Hematopoietic multipotent progenitor cell (in vitro differentiated cells): ENCODE measurements at regions not wholly inside any gene's neighbourhood (a gene's known extent, or its start where the extent isn't known, plus 50 kb on each side); places are given as distances from the start of the nearest gene placed in this dataset.

Experiments
- DNase-seq, 3 donors: peaks; one replicate each; pipeline ENCODE4 v3.0.0-alpha.2; 2011 to 2015; ENCODE audit warnings: low read depth in 2 of 3, low spot score in 2 of 3

DNA sequence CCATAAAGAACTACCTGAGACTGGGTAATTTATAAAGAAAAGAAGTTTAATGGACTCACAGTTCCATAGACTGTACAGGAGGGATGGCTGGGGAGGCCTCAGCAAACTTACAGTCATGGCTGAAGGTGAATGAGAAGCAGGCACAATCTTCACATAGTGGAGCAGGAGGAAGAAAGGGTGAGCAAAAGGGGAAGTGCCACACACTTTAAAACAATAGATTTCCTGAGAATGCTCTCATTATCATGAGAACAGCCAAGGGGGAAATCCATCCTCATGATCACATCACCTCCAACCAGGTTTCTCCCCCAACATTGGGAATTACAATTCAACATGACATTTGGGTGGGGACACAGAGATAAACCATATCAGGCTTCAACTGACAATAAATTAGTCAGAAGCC lies 664.9 kb downstream of the TAF11L14 start:
- DNase-seq: peak in 1 of 3 donors; percentile 31

DNA sequence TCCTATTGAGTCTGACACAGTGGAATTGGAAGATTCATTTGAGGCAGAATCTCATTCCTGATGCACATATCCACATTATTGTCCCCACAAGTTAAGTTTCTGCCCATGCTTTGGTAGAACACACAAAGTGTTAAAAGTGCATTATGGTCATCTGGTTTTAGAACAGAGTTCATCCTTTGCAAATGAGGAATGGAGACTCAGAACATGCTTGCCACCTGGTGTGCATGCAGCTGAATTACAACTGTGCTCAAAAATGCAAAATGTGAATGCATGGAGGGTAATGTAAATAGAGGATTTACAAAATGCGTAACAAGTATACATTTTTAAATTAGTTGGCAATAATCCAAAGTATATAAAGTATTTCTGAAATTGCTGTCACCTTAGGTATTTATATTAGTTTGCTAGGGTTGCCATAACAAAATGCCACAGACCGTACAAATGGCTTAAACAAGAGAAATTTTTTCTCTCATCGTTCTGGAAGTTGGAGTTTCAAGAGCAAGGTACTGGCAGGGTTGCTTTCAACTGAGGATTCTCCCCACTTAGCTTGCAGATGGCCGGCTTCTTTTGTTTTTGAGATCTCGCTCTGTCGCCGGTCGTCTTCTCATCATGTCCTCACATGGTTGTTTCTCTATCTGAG lies 671.1 kb downstream of the TAF11L14 start:
- peak in 1 of 3 donors; percentile 45 for DNase-seq

DNA sequence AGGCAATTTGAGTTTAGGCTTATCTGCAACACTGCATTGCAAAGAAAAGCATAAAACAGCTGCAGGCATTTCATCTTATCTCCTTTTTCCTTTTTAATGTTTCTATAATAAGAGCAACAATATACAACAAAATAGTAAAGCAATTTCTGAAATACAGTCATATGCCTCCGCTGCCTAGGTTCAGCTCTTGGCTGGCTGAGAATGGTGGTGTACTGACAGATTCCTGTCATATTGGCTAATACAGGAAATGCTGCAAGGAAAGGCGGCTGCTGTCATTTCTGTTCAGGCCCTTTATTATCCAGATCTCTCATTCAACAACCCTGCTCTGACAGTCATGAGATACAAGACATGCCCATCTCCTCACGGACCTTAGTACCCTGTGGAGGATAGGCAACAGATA lies 677.0 kb downstream of the TAF11L14 start:
- DNase-seq: no peak

DNA sequence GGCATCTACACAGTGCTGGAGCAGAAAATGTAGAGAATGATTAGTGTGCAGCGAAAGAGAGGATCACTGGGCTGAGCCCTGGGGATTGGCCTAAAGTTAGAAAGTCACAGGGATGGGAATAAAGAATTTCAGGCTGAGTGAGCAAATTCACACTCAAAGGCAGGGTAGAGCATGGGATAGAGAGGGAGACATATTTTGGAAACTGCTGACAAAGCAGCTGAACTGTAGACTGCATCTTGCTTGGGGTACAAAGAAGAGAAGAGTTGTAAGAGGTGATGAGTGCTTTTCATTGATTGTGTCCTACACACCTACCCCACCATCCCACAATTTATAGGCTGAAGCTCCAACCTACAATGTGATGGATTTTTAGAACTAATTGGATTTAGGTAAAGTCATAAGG lies 677.8 kb downstream of the TAF11L14 start:
- DNase-seq: no peak

DNA sequence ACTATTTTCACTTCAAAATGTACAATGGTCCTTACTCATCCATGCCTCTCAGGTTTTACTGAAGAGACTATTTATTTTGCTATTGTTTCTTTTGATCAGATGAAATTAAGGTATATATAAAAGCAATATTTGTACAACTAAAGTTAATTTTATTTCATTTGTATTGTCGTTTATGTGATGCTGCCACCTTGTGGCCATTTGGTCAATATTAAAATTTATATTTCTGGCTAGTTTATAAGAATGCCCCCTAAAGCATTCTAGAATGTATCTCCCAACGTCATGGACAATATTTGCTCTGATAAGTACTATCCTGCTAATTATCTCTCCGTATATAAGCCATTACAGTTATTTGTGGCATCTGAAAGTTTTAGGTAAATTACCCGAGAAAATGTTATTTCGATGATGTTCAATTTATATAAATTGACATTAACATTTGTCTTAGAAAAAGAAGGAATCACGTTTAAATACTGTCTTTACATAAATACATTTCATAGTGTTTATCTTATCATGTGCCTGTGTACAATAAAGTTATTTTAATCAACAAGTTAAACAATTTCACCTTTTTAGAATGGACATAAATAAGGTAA lies 680.0 kb downstream of the TAF11L14 start:
- DNase-seq: peak in 2 of 3 donors; percentile 18 to 58

DNA sequence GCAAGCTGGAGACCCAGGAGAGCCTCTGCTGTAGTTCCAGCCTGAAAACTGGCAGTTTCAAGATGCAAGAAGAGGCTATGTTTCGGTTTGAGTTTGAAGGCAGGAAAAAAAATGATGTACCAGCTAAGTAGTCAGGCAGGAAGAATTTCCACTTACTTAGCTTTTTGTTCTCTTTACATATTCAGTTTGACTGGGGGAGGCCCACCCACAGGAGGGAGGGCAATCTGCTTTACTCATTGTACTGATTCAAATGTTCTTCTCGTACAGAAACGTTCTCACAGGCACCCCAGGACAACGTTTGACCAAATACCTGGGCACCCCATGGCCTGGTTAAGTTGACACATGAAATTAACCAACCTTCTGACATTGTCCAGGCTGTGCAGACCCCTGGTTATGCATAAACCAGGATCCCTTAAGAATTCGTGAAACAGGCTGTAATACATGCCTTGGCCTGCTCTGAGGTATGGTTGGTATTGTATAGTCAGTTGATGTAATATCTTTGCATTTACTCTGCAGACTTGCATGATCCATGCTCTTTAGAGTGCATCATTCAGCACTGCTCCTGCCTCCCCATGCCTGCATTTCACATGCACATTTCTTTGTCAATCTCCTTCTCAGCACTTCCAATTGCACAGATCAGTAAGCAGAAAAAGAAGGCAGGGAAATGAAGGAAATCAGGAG lies 687.1 kb downstream of the TAF11L14 start:
- DNase-seq: no peak

DNA sequence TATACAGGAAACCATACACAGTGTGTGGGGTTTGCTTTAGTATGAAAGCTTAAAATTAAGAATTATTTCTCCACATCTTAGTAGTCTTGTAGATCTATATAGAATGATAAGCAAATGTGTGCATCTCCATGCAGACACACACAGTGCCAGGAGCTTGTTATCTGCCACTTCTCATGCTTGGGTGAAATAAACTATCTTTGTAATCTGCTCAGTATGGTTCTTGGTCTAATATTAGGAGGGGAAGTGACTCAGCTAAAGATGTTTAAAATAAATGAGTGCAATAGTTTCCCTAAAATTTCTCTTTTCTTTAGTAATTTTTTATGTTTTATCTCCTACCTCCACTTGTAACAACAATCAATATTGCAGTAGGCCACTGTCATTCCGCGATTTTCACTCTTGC lies 689.6 kb downstream of the TAF11L14 start:
- peak in 1 of 3 donors; percentile 43 for DNase-seq

DNA sequence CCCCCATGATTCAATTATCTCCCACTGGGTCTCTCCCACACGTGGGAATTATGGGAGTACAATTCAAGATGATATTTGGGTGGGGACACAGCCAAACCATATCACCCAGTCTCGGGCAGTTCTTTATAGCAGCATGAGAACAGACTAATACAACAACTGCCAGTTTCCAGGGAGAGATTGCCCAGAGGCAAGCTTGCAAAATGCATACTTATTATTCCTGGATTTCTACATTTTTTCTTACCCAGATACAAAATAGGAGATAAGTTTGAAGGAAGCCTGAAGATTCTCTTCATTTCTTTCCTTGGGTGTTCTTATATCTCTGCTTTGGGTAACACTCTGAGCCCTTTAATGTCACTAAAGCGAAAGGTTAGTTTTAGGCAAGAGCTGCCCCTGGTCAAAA lies 691.2 kb downstream of the TAF11L14 start:
- DNase-seq: no peak

DNA sequence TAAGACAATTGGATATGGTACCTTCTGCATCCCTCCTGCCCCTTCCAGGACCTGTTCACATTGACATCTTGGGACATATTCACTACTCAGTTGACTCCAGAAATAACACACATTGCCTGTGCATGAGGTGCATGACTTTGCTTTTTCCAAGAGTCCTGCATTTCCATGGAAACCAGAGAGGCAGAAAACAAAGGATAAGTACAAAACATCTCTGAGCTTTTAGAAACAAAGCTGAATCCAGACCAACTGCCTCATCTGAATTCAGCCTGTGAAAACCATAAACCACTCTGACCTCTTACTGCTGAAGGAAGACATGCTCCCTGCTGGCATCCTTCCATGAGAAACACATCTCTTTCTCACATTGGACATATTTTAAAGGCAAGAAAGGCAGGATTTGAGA lies 695.1 kb downstream of the TAF11L14 start:
- DNase-seq: peak in 1 of 3 donors; percentile 39

DNA sequence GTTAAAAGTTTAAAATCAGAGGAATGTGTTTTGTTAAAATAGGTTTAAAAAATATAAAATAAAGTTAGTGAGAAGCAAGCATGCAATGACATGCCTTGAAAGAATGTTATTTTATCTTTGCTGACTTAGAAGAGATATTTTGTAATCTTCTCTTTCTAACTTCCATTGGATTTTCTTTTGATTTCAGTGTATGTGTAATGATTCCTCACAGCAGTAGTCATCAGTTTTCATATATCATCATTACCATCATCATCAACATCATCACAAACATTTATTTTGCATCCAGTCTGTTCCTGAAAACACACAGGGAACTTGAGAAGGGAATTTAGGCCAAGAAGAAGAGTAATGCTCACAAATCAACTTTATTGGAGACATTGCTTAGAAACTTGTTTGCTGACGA lies 699.6 kb downstream of the TAF11L14 start:
- no peak for DNase-seq

DNA sequence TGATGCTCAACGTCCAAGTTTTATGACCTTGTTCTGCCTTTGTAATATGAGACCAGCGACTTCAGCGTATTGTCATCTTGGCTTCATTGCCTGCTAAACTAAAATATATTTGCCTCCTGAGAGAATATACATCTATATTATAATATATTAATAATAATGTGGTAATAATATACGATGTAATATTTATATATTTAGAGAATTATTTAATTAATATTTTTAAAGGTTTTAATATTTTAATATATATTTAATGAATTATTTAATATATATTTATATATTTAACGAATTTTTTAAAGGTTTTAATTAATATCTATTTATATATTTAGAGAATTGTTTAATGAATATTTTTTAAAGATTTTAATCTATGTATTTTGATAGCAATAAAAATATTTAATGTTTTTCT lies 700.7 kb downstream of the TAF11L14 start:
- DNase-seq: no peak

DNA sequence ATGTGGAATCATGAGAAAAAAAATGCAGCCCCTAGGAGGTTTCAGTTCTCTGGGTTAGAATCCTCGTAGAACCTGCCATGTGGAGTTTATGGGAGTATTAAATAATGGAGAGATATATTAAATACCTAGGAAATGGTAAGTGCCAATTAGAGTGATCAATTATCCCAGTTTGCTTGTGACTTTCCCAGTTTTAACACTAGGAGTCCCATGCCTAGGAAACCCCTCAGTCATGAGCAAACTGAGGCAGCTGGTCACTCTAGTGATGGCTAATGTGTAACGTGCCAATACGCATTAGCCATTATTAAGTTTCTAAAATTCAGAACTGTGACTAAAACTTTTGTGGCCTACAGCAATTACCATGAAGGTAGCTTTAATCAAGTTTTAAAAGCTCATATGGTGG lies 720.6 kb downstream of the TAF11L14 start:
- DNase-seq: no peak

DNA sequence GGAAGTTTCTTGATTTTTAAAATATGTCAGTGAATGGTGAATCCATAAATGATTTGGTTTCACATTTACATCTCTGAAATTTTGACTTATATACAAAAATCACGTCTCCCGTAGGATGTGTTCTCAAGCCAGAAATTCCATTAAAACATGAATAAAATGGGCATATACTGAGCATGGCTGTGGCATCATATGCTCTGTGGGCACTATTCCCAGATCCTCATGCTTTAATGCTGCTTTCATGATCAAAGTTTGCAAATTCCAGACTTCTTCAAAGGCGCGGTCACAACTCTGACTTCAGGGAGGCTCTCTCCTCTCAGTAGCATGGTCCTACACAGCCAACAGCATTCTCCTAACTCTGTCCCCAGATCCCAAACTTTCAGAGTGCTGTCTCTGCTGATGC lies 723.2 kb downstream of the TAF11L14 start:
- no peak for DNase-seq

DNA sequence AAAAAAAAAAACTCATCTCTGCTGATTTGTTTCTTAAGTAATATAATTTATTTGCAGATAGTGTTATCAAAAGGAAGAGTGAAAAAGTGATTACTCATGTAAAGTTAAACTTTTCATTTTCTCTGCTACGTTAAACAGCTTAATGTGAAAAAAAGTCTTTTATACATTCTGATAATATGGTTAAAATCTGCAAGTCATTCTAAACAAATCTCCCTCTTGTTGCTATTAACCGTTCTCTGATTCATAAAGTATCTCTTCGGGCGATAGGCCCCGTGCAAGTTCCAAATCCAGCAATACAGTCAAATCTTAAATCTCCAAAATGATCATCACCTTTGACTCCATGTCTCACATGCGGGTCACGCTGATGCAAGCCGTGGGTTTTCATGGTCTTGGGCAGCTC lies 732.0 kb downstream of the TAF11L14 start:
- no peak for DNase-seq

DNA sequence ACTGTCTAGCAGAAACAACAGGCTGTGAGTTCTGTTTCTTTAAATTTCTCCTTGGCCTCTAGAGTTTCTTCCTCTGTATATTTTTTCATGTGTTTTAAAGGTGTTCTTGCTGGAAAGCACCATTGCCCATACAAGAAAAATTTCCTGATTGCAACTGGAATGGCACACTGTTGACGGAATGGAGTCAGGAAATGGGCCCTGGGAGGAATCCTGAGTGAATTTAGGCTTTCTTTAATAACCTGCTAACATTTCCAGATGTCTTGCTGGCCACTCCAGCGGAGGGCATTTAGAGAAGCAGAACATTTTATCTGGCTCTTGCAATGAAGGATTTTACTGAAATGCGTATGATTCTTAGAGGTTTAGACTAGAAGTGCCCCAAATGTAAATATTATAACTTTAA lies 736.3 kb downstream of the TAF11L14 start:
- no peak for DNase-seq

DNA sequence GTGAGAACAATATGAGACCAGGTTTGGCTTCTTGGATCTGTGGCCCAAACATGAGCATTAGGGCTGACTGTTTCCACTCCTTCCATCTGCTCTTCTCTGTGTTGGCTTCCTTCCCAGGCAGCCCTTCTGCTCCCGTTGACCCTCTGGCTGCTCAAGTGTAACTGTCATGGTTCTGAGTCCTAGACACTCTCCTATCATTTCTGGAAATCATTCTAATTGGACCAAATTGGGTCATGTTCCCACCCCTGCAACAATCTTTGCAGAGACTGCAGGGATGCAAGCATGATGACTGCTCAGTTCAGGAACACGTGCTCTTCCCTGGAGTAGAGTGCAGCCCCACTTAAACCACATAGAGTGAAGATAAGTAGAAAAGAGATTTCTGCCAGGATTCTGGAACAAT lies 741.4 kb downstream of the TAF11L14 start:
- no peak for DNase-seq

DNA sequence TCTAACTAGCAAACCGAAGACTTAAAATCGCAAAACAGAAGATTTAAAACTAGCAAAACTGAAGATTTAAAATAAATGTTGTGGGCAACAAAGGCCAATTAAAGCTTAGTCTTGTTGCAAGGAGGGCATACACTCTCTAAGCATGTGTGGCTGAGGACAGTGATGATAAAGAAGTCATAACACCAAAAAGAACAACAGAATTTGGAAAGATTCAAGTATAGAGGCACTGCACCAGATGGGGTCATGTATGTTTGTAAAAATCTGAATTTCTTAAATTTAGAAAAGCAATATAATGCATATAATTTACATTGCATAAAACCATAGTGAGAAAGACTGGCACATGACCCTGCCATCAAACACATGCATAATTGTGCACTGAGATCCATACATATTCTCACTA lies 743.8 kb downstream of the TAF11L14 start:
- no peak for DNase-seq

DNA sequence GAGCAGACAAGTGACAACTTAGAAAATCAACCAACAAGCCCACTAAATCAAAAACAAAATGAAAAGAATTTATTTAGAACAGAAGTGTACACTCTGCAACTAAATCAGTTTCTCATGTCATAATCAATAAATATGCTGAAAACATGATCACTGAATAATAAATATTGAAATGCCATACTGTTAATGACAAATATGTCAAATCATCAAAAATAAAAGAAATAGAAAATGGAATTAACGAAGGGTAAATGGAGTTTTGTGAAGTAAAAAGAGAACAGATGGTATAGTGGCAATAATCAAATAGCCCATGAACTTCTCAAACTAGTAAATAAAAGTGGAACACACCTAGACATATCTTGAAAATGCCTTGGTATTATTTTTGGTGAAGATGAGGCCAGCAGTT lies 744.9 kb downstream of the TAF11L14 start:
- no peak for DNase-seq

DNA sequence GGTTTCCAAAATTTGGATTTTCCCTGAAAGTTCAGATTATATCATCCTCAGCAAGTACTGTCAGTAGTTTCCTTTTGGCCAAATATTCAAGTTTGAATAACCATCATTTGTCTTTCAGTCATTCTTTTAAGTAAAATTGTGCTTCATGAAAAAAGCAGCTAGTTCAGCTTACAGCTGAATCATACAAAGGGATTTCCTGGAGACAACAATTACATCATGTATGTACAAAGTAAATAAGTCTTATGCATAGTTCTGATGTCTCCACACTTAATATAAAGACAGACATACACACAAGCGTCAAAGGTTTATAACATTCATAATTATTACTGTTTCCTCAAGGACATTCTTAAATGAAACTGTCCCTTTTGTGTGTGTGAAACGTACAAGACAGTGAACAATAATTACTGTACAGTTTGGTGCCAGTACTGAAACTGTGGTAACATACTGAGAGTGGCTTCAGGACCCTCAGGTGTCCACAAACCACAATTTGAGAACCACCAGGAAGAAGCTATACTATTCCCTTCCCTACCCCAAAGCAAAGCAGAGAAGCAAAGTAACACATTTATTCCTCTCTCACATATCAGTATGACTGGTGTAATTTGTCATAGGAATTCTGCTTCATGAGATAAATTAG lies 746.6 kb downstream of the TAF11L14 start:
- DNase-seq: no peak

DNA sequence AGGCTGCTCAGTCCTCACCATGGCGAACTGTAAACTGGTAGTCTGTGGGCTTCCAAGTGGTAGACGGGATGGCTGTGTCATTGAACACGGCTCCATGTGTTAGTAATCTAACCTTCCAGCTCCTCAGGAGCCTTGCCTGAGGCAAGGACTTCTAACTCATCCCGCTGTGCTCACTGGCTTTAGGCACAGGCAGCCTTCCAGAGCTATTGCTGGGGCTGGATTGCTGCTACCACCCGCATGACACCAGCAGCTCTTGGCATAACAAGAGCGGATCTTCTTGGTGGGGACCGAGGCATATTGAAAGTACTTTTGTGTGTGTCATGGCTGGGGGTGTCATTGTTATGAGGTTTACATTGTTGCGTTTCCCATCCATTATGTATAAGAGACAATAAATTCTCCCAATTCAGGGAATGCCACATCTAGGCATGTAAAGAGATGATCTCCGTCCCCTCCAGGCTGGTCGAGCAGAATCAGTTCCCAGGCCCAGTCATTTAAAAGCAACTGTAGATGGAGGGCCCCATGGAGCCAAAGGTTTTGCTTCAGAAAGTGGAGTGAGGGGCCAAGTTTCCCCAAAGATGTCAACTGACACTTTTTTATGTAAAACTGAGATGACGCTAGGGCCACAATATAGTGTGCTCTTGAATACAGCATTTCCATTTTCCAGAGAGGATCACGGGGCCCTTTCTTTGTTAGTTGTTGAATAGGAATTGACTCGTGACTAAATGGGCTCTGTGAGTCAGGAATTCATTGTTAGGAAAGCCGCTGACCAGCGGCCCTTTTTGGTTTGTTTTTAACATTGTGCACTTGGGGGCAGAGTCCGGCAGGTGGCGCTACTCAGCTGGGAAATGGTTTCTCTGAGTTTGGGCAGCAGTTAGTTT lies 759.5 kb downstream of the TAF11L14 start:
- peak in 2 of 3 donors; percentile 29 to 65 for DNase-seq

DNA sequence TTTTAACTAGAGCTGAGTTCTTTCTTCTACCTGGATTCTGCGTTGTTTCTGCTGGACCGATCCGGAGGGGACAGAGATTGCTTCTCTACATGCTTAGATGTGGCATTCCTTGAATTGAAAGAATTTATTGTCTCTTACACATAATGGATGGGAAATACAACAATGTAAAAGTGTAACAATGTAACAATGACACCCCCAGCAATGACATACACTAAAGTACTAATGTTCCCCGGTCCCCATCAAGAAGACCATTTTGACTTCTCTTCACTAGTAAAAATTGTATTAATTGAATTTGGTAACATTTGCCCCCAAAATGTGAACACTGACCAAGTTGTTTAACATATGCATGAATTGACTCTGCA lies 760.2 kb downstream of the TAF11L14 start:
- DNase-seq: no peak
